Activated CD4-positive, alpha-beta T cell treated with anti-CD3 and anti-CD28 coated beads for 24 hours (primary cell): ENCODE measurements at regions not wholly inside any gene's neighbourhood (a gene's known extent, or its start where the extent isn't known, plus 50 kb on each side); places are given as distances from the start of the nearest gene placed in this dataset.
"Not testable (repeated sequence)": the region's sequence is repeated elsewhere in the genome, so short reads cannot be mapped to it uniquely, and the experiment has no call there.

ENCODE experiments used
- DNase-seq, 2 donors: peaks; one replicate each; pipeline ENCODE4 v3.0.0-alpha.2; 2020; ENCODE audit warnings: low read depth in 2 of 2

DNA sequence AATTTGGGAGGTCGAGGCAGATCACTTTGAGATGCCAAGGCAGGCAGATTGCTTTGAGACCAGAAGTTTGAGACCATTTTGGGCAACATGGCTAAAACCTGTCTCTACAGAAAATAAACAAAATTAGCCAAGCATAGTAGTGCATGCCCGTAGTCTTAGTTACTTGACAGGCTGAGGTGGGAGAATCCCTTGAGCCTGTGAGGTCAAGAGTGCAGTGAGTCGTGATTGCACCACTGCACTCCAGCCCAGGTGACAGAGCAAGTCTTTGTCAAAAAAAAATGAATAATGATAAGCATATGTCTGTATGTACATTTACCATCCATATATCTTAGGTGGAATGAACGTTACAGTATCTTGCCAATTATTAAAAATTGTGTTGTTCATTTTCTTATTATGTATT lies 2447.7 kb downstream of the PCDH9 start:
- DNase-seq = no peak

DNA sequence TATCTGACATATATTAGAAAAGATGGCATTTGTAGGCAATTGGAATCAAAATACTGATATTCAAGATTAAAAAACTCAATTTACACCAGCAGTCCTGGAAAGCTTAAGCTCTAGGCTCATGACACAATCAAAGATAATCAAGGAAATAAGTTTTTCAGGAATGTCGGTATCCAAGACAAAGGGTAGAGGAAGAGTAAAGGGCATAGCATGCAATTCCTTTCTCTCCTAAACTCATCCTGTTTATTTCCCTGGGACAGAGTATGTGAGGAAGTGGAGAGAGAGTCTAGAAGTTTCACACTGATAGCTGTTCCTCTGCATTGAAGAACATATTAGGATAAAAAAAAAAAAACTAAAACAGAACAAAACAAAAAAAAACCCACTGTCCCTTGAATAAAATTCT lies 2452.1 kb downstream of the PCDH9 start:
- no peak for DNase-seq

DNA sequence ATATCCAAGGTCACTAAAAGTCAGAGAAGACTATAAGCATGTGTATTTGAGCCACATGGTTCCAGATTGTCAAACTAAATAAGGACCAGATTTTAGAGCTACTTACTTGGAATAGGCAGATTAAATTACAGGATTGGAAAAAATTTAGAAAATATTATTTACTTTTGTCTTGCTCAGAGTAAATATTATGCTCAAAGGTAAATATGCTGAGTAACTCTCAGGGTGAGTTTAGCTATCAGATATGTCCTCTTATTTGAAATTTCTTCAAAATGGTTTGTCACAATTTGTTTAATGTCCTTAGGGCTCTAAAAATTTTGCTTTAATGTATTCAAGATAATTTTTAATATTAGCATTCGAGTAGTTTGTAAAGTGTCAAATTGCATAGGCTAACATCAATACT lies 2455.2 kb downstream of the PCDH9 start:
- DNase-seq = no peak

DNA sequence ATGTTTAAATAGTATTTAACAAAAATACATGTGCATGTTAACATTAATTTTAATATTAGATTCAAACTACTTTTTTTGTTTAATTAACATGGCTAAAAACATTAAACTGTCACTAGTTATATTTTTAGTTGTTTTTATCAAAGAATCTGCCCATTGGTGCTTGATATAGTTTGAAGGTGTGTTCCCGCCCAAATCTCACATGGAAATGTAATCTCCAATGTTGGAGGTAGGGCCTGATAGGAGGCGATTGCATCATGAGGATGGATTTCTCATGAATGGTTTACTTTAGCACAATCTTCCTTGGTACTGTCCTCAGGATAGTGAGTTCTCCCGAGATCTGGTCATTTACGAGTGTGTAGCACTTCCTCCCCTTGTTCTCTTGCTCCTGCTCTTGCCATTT lies 2459.4 kb downstream of the PCDH9 start:
- no peak for DNase-seq

DNA sequence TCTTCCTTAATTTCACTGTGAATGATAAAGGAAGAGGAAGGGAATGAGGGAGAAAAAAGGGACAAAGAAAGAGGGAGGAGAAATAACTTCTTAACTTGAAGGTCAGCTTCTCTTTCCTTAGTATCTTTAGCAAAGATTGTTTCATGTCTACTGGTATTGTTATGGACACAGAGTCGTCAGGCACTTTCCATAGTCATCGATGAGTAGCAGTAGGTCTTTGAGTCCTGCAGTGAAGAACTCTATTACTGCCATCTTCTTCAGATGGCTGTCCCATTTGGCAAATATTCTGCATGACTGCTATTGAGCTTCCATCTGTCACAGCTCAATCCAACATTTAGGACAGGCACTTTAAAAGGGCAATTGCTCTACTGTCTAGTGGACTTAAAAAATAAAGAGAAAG lies 2463.1 kb downstream of the PCDH9 start:
- no peak for DNase-seq

DNA sequence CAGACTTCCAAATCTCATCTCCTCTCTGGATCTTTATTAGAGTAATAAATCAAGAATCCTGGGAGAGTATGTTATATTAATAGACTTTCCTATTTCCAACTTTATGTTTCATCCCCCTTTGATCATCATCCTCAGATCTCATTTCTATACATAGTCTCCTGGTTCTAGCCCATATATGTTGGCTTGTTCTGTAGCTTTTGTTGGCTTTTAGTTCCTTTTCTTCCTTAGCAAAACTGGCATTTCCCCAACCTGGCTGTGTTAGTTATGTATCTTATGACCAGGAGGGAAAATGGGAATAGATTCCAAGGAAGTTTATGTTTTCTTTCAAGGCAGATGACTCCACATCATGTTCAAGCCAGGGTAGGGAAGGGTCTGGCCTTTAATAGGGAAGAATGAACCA lies 2464.5 kb downstream of the PCDH9 start:
- no peak for DNase-seq

DNA sequence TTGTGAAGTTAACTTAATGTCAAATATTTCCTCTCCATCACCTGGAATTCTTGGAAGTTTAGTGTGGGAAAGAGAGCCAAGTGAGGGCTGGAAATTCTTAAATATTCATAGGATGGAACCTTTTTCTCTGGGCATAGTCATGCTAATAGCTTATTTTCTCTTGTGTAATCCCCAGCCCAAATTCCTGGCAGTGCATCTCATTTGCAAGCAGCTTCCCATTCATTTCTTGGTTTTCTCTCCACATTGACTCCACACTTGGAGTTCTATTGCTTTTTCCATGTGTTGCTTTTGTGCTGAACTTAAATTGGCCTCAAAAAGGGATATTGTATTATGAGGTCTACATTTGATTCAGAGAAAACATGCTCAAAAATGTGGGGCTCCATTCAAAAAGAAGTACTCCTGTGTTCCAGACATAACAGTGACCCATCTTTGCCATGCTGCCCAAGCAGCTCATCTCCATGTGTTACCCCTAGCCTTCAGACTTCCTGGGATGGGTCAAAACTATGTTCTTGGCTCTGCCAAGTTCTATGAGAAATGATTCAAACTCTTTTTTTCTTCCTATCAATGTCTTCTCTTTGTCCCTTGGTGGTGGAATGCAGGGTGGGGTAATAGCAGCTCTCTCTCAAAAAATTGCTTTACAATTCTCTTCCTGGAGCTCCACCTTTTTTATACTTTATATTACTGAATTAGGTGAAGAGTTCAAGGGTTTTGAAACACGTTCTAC lies 2471.5 kb downstream of the PCDH9 start:
- DNase-seq = no peak

DNA sequence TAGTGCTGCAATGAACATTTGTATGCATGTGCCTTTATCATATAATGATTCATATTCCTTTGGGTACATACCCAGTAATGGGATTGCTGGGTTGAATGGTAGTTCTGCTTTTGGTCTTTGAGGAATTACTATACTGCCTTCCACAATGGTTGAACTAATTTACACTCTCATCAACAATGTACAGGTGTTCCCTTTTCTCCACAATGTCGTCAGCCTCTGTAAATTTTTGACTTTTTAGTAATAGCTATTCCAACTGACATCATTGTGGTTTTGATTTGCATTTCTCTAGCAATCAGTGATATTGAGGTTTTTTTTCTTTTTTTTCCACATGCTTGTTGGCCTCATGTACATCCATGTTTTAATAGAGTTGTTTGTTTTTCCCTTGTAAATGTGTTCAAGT lies 2473.5 kb downstream of the PCDH9 start:
- no peak for DNase-seq

DNA sequence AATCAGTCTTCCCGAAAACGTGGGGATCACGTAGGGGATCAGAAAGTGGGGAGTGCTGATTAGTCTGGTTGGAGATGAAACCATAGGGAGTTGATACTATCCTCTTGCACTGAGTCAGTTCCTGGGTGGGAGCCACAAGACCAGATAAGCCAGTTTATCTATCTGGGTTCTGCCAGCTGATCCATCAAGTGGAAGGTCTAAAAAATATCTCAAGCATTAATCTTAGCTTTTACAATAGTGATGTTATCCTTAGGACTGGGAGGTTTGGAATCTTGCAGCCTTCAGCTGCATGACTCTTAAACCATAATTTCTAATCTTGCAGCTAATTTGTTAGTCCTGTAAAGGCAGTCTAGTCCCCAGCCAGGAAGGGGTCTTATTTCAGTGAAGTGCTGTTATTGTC lies 2474.2 kb downstream of the PCDH9 start:
- DNase-seq = no peak

DNA sequence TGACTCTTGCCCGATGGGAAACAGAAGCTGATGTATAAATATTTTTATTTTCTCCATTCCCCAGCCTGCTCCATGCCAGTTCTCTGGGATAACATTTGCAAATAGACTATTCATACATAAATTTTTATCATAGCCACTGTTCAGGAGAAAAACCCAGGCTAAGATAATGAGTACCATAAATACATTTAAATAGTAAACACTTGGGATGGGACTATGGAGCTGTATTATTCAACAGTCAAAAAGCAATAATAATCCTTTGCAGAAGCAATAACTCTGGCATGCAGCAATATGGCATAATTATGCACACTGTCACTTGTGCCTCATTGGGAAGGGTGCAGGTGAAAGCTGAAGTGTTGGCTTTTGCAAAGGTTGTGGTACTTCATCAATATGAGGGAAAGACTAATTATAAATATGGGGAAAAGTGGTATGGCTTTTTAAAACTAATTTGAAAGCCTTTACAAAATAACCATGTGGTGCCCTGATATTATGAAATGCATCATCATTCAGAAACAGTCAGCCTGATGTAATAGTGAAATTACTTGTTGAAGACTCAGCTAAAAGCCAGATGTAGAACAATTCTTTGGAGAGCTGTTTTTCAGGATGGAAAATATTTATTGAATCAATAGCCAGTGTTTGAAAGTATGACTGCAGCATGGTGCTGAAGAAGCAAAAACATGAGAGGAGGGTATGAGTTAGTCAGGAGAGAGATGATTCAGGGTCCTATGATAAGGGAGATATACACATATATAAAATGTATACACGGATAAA lies 2476.7 kb downstream of the PCDH9 start:
- DNase-seq = no peak

DNA sequence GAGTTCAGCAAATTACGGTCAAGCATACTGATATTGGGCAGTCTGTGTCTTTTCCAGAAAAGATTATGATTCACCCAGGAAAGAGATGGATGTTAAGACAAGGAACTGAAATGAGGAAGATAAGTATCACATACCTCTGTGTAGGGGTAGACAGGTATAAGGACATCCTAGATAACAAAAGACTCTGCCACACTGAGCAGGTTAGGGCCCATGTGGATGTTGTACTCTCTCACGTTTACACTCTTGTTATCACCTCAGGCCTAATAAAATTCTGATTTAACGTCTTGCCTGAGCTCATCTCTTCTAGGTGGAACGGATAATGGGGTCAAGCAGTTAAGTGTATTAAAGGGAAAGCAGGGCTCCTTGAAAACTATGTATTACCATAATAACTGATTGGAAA lies 2480.8 kb downstream of the PCDH9 start:
- no peak for DNase-seq

DNA sequence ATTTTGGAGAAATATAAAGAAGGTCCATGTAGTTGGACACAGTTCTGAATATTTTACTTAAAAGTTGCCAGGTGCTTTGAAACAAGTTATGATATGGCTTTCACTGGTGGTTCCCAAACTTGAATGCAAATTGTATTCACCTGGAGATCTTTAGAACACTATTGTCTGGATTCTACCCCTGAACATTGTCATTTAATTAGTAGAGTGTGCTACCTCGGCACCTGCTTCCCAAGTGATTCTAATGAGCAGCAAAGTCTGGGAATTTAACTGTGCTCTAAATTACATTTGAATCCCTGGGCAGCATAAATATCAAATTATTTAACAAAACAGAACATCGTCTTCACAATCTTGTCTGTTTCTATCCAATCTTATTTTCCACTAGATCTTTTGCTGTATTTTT lies 2483.3 kb downstream of the PCDH9 start:
- no peak for DNase-seq

DNA sequence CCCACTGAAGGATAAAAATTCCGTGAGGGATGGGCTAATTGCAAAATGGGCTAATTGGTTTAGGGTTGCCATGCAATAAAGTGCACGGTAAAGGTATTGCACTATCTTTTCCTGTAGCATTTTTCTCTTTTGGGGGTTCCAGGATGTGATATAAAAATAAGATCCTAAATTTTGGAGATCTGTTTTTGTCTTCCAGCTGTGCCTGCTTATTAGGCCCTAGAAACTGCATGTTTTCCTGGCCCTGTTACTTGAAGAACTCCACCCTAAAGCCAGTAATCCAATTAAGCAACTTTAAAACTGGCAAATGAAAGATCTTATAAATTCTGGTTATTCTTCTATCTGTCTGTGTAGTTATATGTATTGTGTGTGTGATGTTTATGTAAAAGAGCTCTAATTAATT lies 2489.6 kb downstream of the PCDH9 start:
- DNase-seq = no peak

DNA sequence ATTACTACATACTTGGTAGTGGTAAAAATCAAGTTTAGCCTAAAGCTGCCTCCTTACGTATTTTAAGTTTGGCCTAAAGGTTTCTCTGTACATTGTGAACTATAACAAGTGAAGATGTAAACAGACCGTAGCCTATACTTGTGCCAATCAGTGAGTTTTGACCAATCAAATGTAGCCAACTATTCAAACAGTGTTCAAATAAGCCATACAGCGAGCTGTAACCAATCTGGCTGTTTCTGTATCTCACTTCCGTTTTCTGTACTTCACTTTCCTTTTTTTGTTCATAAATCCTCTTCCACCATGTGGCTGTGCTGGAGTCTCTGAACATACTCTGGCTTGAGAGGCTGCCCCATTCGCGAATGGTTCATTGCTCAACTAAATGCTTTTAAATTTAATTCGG lies 2504.6 kb downstream of the PCDH9 start:
- no peak for DNase-seq

DNA sequence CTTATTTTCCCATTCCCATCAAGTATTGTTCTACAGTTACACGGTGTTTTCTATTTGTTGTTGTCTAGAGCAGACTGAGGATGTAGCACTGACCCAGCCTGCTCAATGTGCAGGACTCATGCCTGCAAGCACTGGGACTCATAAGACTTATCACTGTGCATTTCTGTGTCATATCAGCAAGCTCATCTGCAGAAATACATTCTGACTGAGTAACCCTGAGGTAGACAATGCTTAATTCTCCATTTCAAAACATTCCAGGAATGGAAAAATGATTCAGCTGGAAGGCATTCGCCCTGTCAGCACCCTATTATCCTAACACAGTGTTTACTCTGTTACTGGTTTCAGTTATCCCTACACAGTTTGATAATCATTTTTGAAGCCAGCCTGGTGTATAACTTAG lies 2506.4 kb downstream of the PCDH9 start:
- no peak for DNase-seq

DNA sequence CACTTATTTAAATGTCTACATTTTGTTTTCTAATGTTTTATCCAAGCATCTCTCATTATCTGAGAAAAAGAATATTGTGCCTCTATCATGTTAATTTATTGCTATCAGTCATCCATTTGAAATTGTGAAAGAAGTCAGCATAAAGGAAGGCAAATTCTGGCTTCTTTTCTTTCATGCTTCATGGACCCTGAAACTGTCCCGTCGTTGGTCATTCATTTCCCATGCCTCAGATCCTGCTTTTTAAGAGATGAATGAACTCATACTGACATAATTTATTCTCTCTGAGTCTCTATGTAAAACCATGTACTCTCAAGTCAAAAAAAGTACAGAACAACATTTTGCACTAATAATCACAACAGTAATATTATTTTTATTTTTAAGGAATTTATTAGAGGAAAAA lies 2512.0 kb downstream of the PCDH9 start:
- DNase-seq = no peak

DNA sequence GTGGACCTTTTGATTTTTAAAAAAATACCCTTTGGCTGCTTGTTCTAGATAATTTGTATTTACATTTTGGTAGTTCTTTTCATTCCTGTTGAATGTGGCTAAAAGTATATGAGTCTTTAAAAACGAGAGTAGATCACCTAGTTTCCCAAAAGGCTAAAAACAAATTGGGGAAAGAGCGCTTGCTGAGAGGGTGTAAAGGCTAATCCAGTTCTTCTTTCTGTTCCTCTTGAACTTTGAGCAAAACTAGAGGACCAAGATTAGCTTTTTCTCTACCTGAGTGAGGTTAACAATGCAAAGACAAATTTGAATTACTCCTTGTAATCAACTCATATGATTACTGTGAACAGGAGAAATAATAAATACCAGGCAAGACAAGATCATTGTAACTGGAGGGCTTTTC lies 2513.2 kb downstream of the PCDH9 start:
- DNase-seq = no peak

DNA sequence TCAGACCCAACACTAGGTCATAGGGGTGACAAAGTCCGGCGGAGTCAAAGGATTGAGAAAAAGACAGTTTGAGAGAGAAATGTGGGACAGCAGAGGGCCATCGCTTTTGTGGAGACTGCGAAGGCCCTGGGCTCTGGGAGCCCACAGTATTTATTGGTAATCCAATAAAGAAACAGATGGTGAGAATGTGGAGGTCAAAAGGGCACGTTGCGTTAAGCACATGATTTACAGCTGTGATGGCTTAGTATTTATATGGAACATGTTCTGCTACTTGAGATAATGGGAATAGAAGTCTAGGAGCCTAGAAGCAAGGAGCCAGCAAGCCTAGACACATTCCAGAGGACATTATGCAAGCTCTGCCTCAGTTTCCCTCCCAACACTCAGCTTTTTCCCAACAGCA lies 2521.1 kb downstream of the PCDH9 start:
- DNase-seq = no peak

DNA sequence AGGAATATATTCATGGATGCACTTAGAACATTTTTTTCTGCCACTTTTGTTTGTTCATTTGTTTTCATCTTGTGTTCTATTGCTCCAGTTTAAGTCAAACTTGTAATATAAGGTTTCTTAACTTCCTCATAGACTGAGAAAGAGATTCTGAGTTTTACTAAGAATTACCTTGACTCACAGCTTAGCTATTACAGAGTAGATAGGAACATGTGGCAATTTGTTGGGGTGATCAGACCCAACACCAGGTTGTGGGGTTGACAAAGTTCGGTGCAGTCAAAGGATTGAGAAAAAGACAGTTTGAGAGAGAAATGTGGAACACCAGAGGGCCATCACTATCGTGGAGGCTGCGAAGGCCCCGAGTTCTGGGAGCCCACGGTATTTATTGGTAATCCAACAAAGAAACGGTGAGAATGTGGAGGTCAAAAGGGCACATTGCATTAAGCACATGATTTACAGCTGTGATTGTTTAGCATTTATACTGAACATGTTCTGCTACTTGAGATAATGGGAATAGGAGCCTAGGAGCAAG lies 2526.0 kb downstream of the PCDH9 start:
- no peak for DNase-seq

DNA sequence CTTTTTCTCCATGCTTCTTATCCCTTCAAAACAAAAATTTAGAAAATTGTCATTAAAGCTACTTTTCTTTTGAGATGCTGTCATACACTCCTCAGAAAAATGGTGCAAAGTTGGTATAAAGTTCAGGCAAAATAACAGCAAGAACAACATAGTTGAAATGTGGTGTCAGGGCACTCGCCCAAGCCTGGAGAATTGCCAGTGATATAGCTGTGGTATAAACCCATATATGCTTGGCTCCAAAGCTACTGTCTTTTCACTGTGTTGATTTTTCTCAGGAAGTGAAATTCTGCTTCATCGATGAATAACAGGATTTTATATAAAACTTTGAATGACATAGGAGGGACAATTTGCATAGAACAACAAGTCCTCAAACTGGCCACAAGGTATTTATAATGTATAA lies 2532.9 kb downstream of the PCDH9 start:
- no peak for DNase-seq

DNA sequence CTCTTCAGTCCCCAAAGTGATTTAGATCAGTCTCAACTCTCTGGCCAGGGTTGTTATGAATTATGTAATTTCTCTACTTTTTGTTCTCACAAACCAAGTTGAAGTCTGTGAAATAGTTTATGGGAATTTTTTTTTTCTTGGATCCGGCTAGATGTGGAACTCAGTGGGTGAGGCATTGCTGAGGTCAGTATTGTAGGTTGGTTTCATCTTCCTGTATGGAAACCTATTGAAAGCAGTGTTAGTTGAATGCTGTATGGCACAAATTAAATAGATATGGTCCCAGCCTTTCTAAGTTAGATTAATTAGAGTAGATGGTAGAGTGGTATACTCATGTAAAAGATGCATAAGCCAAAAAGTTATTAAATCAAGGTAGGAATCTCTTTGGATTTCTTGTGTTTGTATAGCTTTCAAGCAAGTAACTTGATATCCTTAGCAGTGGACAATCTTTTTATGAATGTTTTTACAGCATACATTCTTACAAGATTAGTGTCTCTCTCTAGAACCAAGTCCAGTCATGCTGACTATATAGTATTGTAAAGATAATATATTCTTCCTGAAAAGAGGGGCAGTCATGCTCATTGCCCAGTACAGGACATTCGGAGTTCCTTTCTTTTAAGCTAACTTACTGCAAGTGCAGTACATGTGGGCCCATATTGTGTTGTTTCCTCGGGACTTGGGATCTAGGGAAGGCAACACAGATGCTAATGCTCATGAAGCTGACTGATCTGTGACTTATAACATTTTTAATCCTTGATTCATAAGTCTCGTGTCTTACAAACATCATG lies 2541.1 kb downstream of the PCDH9 start:
- no peak for DNase-seq

DNA sequence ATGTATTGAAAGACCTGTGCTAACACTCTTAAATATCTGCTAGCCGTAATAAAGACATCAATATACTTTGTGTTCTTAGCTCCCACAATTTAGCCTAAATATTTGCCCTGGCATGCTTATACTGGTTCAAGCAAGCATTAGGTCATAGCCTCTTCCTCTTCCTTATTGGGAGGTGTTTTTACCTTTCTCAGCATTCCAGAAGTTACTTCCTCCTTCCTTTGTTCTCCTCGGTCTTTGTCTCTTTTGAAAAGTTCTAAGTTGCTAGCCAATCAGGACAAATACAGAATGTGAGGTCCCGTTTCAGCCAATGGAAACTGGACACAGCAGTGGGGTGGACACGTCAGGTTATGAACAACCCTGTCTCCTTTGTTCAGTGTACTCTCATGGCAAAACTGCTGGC lies 2543.6 kb downstream of the PCDH9 start:
- not testable (repeated sequence) for DNase-seq
